ENCODE measurements at regions not wholly inside any gene's neighbourhood (a gene's known extent, or its start where the extent isn't known, plus 50 kb on each side); places are given as distances from the start of the nearest gene placed in this dataset.

DNA sequence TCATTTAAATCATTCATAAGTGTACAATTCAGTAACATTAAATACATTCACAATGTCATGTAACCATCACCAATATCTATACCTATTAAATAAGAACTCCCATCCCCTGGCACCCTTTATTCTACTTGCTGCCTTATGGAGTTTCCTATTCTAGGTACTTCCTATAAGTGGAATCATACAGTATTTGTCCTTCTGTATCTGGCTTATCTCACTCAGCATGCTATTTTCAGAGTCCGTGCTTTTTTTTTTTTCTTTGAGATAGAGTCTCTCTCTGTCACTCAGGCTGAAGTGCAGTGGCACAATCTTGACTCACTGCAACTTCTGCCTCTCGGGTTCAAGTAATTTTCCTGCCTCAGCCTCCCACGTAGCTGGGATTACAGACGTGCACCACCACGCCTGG, 67.9 kb upstream of the STOX2 start:
- Histone ChIP-seq H3K36me3 (no peaks in the 10 kb centered on the region), H3K9me3 (no peaks in the 10 kb centered on the region), H3K4me3 (no peak overlapping the region), H3K27ac (no peak overlapping the region), H3K27me3 (peaks cover 15% of the 10 kb centered on the region), H3K4me1 (peaks cover 0 to 2% (median 0%) of the 10 kb centered on the region in 3 donors)
- no peak for TF ChIP-seq POLR2A (IDR thresholded peaks at IDR 0.05)
- WGBS, 2 donors (ENCODE audit: low coverage in 1 of 2), result 60 to 65% methylated on average over 1 to 5 of the region's 5 CpGs
- ATAC-seq, result no peak

DNA sequence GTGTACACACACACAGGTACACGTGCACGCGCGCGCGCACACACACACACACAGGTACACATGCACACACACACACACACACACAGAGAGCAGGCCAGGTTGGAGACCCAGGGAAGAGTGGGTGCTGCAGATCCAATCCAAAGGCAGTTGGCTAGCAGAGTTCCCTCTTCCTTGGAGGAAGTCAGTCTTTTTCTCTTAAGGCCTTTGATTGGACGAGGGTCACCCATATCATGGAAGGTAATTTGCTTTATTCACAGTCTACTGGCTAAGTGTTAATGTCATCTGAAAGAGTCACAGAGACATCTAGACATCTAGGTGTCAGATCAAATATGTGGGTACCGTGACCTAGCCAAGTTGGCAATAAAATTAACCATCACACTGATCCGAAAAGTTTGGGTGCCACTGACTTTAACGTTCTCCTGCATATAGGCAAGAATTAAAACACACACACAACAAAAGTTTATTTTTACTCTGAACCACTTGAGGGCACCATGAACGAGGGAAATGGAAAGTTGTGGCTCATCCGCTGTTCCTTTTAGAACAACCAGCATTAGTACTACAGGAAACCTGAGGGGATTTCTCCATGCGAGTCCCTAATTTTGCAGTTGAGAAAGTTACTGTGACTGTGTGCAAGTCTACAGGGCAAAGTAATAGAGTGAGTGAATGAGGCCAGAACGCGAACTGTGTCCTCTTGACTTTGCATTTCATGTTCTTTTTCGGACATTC, 66.0 kb upstream of the STOX2 start:
- Histone ChIP-seq H3K27ac (no peak overlapping the region), H3K4me3 (no peak overlapping the region), H3K4me1 (peaks cover 0 to 2% (median 0%) of the 10 kb centered on the region in 3 donors), H3K9me3 (no peaks in the 10 kb centered on the region), H3K27me3 (peaks cover 15% of the 10 kb centered on the region), H3K36me3 (no peaks in the 10 kb centered on the region)
- TF ChIP-seq CTCF (IDR thresholded peaks at IDR 0.05) (peak in 1 of 4 experiments; percentile 31), POLR2A (IDR thresholded peaks at IDR 0.05) (no peak)
- WGBS, 2 donors (ENCODE audit: low coverage in 1 of 2), result 42 to 64% methylated on average over 11 to 16 of the region's 16 CpGs
- ATAC-seq, result no peak

DNA sequence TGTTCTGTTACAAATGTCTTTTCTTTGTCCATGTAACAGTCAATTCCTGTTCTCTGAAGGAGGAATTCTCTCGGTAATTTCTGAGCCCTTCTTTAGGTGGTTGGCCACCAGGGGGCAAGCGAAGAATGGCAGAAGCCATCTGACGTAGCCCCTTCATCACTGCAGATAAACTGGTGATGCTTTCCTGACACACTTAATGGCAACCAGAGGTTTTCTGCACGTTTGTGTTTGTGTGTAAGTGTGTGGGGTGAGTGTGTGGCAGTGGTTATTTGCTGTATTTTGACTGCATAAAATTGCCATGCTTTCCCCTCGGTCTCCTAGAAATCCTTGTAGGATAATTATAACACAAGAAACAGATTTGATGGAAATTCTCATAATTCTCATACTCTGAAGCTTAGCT, 64.8 kb upstream of the STOX2 start:
- peaks cover 0 to 2% (median 0%) of the 10 kb centered on the region in 3 donors for H3K4me1 ChIP-seq
- no peak overlapping the region for H3K27ac ChIP-seq
- TF ChIP-seq CTCF (IDR thresholded peaks at IDR 0.05), result peak; percentile 70 to 90 (median 86)
- no peak for TF ChIP-seq POLR2AphosphoS5 (IDR thresholded peaks at IDR 0.05)
- WGBS, 2 donors (ENCODE audit: low coverage in 1 of 2), result 3 to 8% methylated on average over 5 of the region's 5 CpGs
- ATAC-seq, result no peak
- peaks cover 15% of the 10 kb centered on the region for H3K27me3 ChIP-seq
- H3K9me3 ChIP-seq, result no peaks in the 10 kb centered on the region
- H3K36me3 ChIP-seq, result no peaks in the 10 kb centered on the region
- no peak overlapping the region for H3K4me3 ChIP-seq

- no peak overlapping the region for H3K27ac ChIP-seq
- peaks cover 0 to 2% (median 0%) of the 10 kb centered on the region in 3 donors for H3K4me1 ChIP-seq
- H3K9me3 ChIP-seq, result no peaks in the 10 kb centered on the region
- H3K4me3 ChIP-seq, result no peak overlapping the region
- peaks cover 15% of the 10 kb centered on the region for H3K27me3 ChIP-seq
- H3K36me3 ChIP-seq, result no peaks in the 10 kb centered on the region
- no peak for ATAC-seq
- 95% methylated on average over 7 of the region's 8 CpGs; no CpG with 5 or more reads in 1 of the 2 donors for WGBS, 2 donors (ENCODE audit: low coverage in 1 of 2)
- TF ChIP-seq POLR2AphosphoS5 (IDR thresholded peaks at IDR 0.05) (no peak), POLR2A (IDR thresholded peaks at IDR 0.05) (no peak), CTCF (IDR thresholded peaks at IDR 0.05) (no peak), EP300 (IDR thresholded peaks at IDR 0.05) (no peak)
Measured at GRCh38 chr4:183841001-183841400, 64.1 kb upstream of the STOX2 start.

GRCh38 chr4:183842129-183842528, 63.0 kb upstream of the STOX2 start:
- Histone ChIP-seq H3K27me3 (peaks cover 7% of the 10 kb centered on the region), H3K4me1 (peaks cover 0 to 2% (median 0%) of the 10 kb centered on the region in 3 donors), H3K9me3 (peaks cover 0 to 4% (median 0%) of the 10 kb centered on the region in 3 donors), H3K27ac (no peak overlapping the region), H3K36me3 (no peaks in the 10 kb centered on the region), H3K4me3 (no peak overlapping the region)
- WGBS, 2 donors (ENCODE audit: low coverage in 1 of 2), result 85 to 93% methylated on average over 3 of the region's 3 CpGs
- ATAC-seq, result no peak
- TF ChIP-seq EP300 (IDR thresholded peaks at IDR 0.05) (no peak), CTCF (IDR thresholded peaks at IDR 0.05) (no peak), POLR2AphosphoS5 (IDR thresholded peaks at IDR 0.05) (no peak), POLR2A (IDR thresholded peaks at IDR 0.05) (no peak)

All from gastroesophageal sphincter (tissue), 4 donors.